ENCODE measurements at regions not wholly inside any gene's neighbourhood (a gene's known extent, or its start where the extent isn't known, plus 50 kb on each side); places are given as distances from the start of the nearest gene placed in this dataset.
"Not testable (repeated sequence)": the region's sequence is repeated elsewhere in the genome, so short reads cannot be mapped to it uniquely, and the experiment has no call there.

- CTCF ChIA-PET, result interaction anchor here (0.6 to 0.7 kb wide), 3 partner anchors 12 to 1915 kb away, joined by 3 to 7 read pairs (median 5); no protein-coding TSS in a partner anchor
- Mint-ChIP-seq H3K4me3 (no peak overlapping the region), H3K27ac (no peak overlapping the region), H3K4me1 (ENCODE audit: low read depth) (no peaks in the 10 kb centered on the region), H3K36me3 (ENCODE audit: low read depth) (no peaks in the 10 kb centered on the region), H3K27me3 (ENCODE audit: low read depth) (no peaks in the 10 kb centered on the region), H3K9me3 (peaks cover 7% of the 10 kb centered on the region)
- intact Hi-C loops (cut with micrococcal nuclease), result no loop called here
- no peak for DNase-seq
Measured at GRCh38 chr11:41519696-41520095, 60.2 kb upstream of the LRRC4C start.

DNA sequence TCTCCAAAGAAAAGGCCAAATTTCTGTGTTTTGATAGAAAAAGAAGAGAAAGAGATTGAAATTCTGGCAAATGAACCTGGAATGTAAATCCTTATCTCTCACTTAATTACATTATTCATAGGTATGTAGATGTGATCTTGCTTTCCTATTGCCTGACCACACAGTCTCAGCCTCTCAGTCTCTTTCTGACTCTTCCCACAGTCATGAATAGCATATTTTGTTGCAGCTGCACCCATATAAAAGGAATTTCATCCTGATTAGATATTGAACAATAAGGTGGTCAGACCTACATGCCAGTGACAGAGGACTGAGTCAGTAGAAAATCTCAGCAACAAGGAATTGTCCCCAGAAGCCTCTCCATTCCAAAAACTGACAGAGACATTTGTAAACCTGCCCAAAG, 62.9 kb upstream of the LRRC4C start:
- intact Hi-C loops (cut with micrococcal nuclease), result no loop called here
- Mint-ChIP-seq H3K4me1 (ENCODE audit: low read depth) (no peaks in the 10 kb centered on the region), H3K27me3 (ENCODE audit: low read depth) (no peaks in the 10 kb centered on the region), H3K4me3 (no peak overlapping the region), H3K9me3 (peaks cover 2% of the 10 kb centered on the region), H3K36me3 (ENCODE audit: low read depth) (no peaks in the 10 kb centered on the region), H3K27ac (no peak overlapping the region)
- no peak for DNase-seq
- CTCF ChIA-PET, result no interaction called here

DNA sequence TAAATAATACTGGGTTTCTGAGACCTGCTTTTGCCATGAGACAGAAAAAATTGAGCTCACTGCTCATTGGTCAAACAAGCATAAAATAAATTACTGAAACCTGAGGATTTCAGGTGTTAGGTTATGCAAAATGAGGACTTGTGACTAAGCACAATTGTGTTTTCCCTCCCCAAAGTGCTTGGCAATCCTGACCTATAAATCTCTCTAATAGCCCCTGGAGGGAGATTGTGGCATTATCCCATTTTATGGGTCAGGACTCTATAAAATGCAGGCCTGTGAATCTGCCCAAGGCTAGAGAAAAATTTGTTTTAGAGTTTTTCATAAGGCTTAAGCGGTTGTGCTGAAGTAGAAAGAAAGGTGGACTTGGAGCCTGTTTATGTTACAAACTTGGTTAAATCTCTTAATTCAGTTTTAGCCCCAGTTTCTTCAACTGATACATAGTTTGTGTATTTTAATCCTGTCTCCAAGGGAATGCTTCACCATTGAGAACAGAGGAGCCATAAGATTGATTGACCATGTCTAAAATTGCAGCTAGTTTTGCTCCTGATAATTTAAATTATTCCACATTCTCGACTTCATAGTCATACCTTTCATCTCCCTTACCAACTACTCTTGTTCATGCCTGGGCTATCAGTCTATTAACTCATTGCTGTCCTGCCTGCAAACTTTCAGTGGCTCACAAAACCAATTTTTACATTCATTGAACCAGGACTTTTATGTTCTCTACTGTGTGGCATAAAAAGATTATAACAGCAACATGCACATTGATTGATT, 63.6 kb upstream of the LRRC4C start:
- Mint-ChIP-seq H3K36me3 (ENCODE audit: low read depth) (no peaks in the 10 kb centered on the region), H3K9me3 (peaks cover 2% of the 10 kb centered on the region), H3K27ac (no peak overlapping the region), H3K4me1 (ENCODE audit: low read depth) (no peaks in the 10 kb centered on the region), H3K4me3 (no peak overlapping the region), H3K27me3 (ENCODE audit: low read depth) (no peaks in the 10 kb centered on the region)
- CTCF ChIA-PET, result no interaction called here
- no peak for DNase-seq
- intact Hi-C loops (cut with micrococcal nuclease), result no loop called here

GRCh38 chr11:41527530-41527929, 68.1 kb upstream of the LRRC4C start:
- Mint-ChIP-seq H3K27ac (no peak overlapping the region), H3K27me3 (ENCODE audit: low read depth) (no peaks in the 10 kb centered on the region), H3K36me3 (ENCODE audit: low read depth) (no peaks in the 10 kb centered on the region), H3K4me3 (no peak overlapping the region), H3K4me1 (ENCODE audit: low read depth) (no peaks in the 10 kb centered on the region), H3K9me3 (peaks cover 10% of the 10 kb centered on the region)
- intact Hi-C loops (cut with micrococcal nuclease), result no loop called here
- DNase-seq, result no peak
- CTCF ChIA-PET, result no interaction called here

DNA sequence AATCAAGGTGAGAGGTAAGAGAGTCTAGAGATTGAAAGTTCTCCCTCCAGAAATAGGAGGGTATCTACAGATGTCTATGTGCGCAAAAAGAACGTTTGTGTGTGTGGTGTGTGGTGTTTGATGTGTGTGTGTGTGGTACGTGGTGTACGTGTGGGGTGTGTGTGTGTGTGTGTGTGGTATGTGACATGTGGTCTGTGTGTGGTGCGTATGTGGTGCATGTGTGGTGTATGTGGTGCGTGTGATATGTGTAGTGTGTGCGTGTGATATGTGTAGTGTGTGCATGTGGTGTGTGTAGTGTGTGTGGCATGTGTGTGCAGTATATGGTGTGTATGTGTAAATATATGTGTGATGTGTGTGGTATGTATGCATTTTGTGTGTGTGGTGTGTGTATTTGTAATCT, 73.0 kb upstream of the LRRC4C start:
- Mint-ChIP-seq H3K9me3 (peaks cover 8% of the 10 kb centered on the region), H3K4me1 (ENCODE audit: low read depth) (no peaks in the 10 kb centered on the region), H3K27ac (no peak overlapping the region), H3K27me3 (ENCODE audit: low read depth) (no peaks in the 10 kb centered on the region), H3K4me3 (no peak overlapping the region), H3K36me3 (ENCODE audit: low read depth) (no peaks in the 10 kb centered on the region)
- DNase-seq, result no peak
- intact Hi-C loops (cut with micrococcal nuclease), result no loop called here
- CTCF ChIA-PET, result no interaction called here

GRCh38 chr11:41533761-41534160, 74.3 kb upstream of the LRRC4C start:
- intact Hi-C loops (cut with micrococcal nuclease), result no loop called here
- Mint-ChIP-seq H3K4me3 (no peak overlapping the region), H3K9me3 (peaks cover 8% of the 10 kb centered on the region), H3K4me1 (ENCODE audit: low read depth) (no peaks in the 10 kb centered on the region), H3K27me3 (ENCODE audit: low read depth) (no peaks in the 10 kb centered on the region), H3K27ac (no peak overlapping the region), H3K36me3 (ENCODE audit: low read depth) (no peaks in the 10 kb centered on the region)
- no peak for DNase-seq
- CTCF ChIA-PET, result no interaction called here

DNA sequence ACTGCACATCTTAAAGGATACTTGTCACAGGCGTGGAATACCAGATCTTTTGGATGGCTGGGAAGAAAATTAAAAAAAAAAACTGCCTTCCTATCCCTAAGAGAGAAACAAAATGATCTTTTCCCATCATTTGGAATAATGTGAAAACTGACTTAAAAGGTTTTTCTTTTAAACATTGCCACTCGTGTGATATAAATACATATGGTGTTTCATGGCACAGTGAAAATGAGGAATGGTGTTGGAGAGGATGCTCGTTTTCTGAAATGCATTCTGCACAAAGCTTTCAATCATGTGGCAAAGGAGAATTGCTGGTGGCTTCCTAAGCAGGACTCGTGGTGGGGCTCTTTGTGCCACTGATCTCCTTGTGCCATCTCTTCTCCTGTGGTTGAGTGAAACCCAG, 74.9 kb upstream of the LRRC4C start:
- DNase-seq, result no peak
- no peaks in the 10 kb centered on the region for H3K27me3 Mint-ChIP-seq (ENCODE audit: low read depth)
- CTCF ChIA-PET, result no interaction called here
- H3K9me3 Mint-ChIP-seq, result peaks cover 8% of the 10 kb centered on the region
- no peaks in the 10 kb centered on the region for H3K4me1 Mint-ChIP-seq (ENCODE audit: low read depth)
- intact Hi-C loops (cut with micrococcal nuclease), result no loop called here
- H3K27ac Mint-ChIP-seq, result no peak overlapping the region
- H3K4me3 Mint-ChIP-seq, result no peak overlapping the region
- no peaks in the 10 kb centered on the region for H3K36me3 Mint-ChIP-seq (ENCODE audit: low read depth)

GRCh38 chr11:41534861-41535260, 75.4 kb upstream of the LRRC4C start:
- DNase-seq, result no peak
- H3K36me3 Mint-ChIP-seq (ENCODE audit: low read depth), result no peaks in the 10 kb centered on the region
- no peaks in the 10 kb centered on the region for H3K4me1 Mint-ChIP-seq (ENCODE audit: low read depth)
- H3K4me3 Mint-ChIP-seq, result no peak overlapping the region
- CTCF ChIA-PET, result interaction anchor here (0.7 kb wide), 1 partner anchor 1778 kb away, joined by 3 read pairs; no protein-coding TSS in a partner anchor
- H3K27ac Mint-ChIP-seq, result no peak overlapping the region
- peaks cover 5% of the 10 kb centered on the region for H3K9me3 Mint-ChIP-seq
- H3K27me3 Mint-ChIP-seq (ENCODE audit: low read depth), result no peaks in the 10 kb centered on the region
- intact Hi-C loops (cut with micrococcal nuclease), result no loop called here

DNA sequence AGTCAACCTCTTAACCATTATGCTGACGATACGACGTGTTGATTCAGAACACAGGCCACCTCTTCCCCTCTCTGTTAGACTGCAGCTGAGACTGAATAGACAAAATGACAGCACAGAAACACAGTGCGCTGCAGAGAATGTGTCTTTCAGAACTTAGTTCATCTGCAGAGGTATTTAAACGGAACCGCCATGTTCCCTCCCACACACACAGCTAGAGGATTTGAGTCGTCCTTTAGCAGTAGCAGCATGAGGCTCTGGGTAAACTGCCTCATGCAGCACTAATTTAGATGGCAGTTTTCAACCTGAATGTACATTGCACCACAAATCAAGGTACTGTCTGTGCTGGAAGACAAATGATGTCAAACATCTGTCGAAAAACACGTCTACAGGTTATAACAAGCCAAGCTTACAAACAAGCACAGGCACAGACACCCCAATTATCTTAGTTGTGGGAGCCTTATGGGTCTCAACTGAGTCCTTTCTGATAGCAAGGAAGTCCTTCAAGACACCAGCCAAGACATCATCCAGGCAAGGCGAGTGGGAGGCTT, 76.6 kb upstream of the LRRC4C start:
- intact Hi-C loops (cut with micrococcal nuclease), result no loop called here
- no peak overlapping the region for H3K4me3 Mint-ChIP-seq
- H3K27ac Mint-ChIP-seq, result no peak overlapping the region
- H3K4me1 Mint-ChIP-seq (ENCODE audit: low read depth), result no peaks in the 10 kb centered on the region
- no peaks in the 10 kb centered on the region for H3K9me3 Mint-ChIP-seq
- H3K36me3 Mint-ChIP-seq (ENCODE audit: low read depth), result no peaks in the 10 kb centered on the region
- CTCF ChIA-PET, result no interaction called here
- no peak for DNase-seq
- H3K27me3 Mint-ChIP-seq (ENCODE audit: low read depth), result no peaks in the 10 kb centered on the region

DNA sequence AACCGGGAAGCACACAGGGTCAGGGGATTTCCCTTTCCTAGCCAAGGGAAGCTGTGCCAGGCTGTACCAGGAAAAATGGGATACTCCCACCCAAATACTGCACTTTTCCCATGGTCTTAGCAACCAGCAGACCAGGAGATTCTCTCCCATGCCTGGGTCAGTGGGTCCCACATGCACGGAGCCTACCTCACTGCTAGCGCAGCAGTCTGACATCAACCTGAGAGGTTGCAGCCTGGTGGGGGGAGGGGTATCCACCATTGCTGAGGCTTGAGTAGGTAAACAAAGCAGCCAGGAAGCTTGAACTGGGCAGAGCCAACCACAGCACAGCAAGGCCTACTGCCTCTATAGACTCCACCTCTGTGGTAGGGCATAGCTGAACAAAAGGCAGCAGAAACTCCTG, 85.5 kb upstream of the LRRC4C start:
- H3K27ac Mint-ChIP-seq; H3K36me3 Mint-ChIP-seq (ENCODE audit: low read depth); H3K4me1 Mint-ChIP-seq (ENCODE audit: low read depth); H3K4me3 Mint-ChIP-seq; intact Hi-C loops (cut with micrococcal nuclease); H3K27me3 Mint-ChIP-seq (ENCODE audit: low read depth); DNase-seq; CTCF ChIA-PET: not testable (repeated sequence)
- H3K9me3 Mint-ChIP-seq, result peaks cover 24% of the 10 kb centered on the region

DNA sequence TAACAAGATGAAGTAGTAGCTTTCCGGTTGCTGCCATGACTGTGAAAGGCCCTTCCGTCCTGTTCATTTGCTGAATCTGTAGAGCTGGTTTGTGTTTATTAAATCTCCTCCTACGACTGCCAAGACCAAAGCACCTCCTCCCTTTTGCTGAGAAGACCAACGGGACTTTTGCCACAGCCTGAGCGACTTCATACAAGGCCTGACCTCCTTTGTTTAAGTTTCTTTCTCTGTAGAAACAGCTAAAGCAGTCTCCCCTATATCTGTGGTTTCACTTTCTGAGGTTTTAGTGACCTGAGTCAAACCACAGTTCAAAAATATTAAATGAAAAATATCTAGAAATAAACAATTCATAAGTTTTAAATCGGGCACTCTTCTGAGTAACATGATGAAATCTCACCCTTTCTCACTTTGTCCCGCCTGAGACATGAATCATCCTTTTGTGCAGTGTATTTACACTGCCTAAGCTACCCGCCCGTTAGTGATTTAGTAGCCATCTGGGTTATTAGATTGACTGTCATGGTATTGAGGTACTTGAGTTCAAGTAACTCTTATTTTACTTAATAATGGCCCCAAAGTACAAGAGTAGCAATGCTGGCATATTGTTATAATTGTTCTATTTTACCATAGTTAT, 119.1 kb upstream of the LRRC4C start:
- no peaks in the 10 kb centered on the region for H3K4me1 Mint-ChIP-seq (ENCODE audit: low read depth)

GRCh38 chr11:41579546-41579945, 120.1 kb upstream of the LRRC4C start:
- H3K9me3 Mint-ChIP-seq, result peaks cover 19% of the 10 kb centered on the region
- H3K36me3 Mint-ChIP-seq (ENCODE audit: low read depth), result no peaks in the 10 kb centered on the region
- intact Hi-C loops (cut with micrococcal nuclease), result no loop called here
- H3K27ac Mint-ChIP-seq, result no peak overlapping the region
- no peaks in the 10 kb centered on the region for H3K27me3 Mint-ChIP-seq (ENCODE audit: low read depth)
- no peak overlapping the region for H3K4me3 Mint-ChIP-seq
- CTCF ChIA-PET, result no interaction called here
- no peak for DNase-seq
- no peaks in the 10 kb centered on the region for H3K4me1 Mint-ChIP-seq (ENCODE audit: low read depth)

More for the DNA sequence above, 119.1 kb upstream of the LRRC4C start:
- Mint-ChIP-seq H3K36me3 (ENCODE audit: low read depth) (no peaks in the 10 kb centered on the region), H3K9me3 (peaks cover 15% of the 10 kb centered on the region), H3K27me3 (ENCODE audit: low read depth) (no peaks in the 10 kb centered on the region), H3K27ac (no peak overlapping the region), H3K4me3 (no peak overlapping the region)
- no peak for DNase-seq
- CTCF ChIA-PET, result no interaction called here
- intact Hi-C loops (cut with micrococcal nuclease), result no loop called here

GRCh38 chr11:41609511-41609910, 150.1 kb upstream of the LRRC4C start:
- Mint-ChIP-seq H3K36me3 (ENCODE audit: low read depth) (no peaks in the 10 kb centered on the region), H3K27me3 (ENCODE audit: low read depth) (no peaks in the 10 kb centered on the region), H3K9me3 (peaks cover 15% of the 10 kb centered on the region), H3K4me3 (no peak overlapping the region), H3K27ac (no peak overlapping the region), H3K4me1 (ENCODE audit: low read depth) (no peaks in the 10 kb centered on the region)
- intact Hi-C loops (cut with micrococcal nuclease), result no loop called here
- no peak for DNase-seq
- CTCF ChIA-PET, result no interaction called here
